Posterior cingulate gyrus (tissue), 11 donors: ENCODE measurements at regions not wholly inside any gene's neighbourhood (a gene's known extent, or its start where the extent isn't known, plus 50 kb on each side); places are given as distances from the start of the nearest gene placed in this dataset.

Source experiments
- DNase-seq, 10 donors: peaks; one replicate each; pipeline versions ENCODE4 v3.0.0 to v3.0.0-alpha.2; 2020 to 2021; ENCODE audit warnings: mixed read lengths in 3 of 10
- intact Hi-C: fragments of 100-400 bp; cut with DNase I; formaldehyde crosslinking; loops from one replicate; pipeline ENCODE4 v1.15.1; 2023

DNA sequence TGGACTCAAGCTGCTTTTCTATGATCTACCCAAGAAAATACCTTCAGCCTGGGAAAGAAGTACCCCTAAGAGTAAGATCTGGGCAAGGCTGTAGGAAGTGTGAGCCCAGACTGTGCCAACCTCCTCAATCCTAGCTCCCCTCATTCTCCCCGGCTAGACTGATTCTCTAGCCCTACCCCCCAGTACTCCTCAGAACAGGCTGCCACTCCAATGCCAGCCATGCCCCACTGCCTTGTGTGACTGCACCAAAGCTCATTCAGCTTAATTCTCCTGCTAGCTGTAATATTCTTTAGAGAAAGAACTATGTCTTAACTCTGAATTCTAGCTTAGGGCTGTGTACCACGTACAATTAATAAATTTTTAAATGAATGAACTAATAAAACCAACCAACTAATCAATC, 92.6 kb upstream of the AKIP1 start:
- intact Hi-C loops, result no loop called here
- no peak for DNase-seq

DNA sequence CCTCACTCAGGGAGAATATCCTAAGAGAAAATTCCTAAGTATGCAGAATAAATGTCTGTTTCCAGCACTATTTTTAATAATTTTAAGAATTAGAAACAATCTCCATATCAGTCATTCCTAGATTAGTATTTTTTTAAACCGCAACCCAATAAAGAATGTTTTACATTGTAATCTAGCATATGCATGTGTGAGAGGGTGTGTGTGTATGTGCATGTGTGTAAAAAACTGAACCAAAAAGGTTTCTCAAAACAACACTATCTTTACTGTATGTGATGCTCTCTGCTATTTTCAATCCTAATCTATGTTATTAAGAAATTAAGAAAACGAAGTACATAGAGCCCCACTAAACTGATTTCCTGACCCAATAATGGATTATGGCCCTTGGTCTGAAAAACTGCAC, 90.6 kb upstream of the AKIP1 start:
- intact Hi-C loops, result no loop called here

DNA sequence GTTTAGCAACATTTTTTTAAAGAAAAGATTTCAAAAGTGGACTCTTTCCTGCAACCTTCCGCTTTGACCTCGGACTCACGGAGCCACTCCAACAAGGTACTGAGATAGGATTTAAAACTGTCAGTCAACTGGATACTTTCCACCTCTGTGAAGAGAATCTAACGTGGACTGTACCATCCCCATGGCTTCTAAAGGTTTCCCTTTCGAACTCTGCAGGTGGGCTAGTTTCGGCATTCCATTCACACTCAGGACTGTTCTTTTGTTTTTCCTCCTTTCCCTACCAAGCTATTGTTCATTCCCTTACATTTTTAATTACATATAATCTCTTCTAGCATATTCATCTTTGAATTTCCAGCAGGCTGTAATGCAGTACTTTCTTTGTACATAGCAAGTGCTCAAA, 88.5 kb upstream of the AKIP1 start:
- intact Hi-C loops, result no loop called here
- no peak for DNase-seq

More for the DNA sequence above, 90.6 kb upstream of the AKIP1 start:
- no peak for DNase-seq

DNA sequence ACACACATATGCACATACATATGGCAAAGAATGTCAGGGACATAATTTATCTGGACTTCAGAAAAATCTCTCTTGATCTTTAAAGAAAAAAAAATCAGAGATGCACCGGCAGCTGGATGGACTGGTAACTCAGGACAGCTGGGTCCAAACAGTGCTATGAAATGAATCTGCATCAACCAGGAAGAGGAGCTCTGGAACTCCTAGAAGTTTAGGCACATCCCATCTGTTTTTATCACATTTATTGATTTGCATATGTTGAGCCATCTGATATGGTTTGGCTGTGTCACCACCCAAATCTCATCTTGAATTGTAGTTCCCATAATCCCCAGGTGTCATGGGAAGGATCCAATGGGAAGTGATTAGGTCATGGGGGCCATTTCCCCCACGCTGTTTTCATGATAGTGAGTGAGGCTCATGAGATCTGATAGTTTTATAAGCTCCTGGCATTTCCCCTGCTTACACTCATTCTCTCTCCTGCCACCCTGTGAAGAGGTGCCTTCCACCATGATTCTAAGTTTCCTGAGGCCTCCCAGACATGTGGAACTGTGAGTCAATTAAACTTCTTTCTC, 87.7 kb upstream of the AKIP1 start:
- intact Hi-C loops, result no loop called here
- DNase-seq, result no peak

DNA sequence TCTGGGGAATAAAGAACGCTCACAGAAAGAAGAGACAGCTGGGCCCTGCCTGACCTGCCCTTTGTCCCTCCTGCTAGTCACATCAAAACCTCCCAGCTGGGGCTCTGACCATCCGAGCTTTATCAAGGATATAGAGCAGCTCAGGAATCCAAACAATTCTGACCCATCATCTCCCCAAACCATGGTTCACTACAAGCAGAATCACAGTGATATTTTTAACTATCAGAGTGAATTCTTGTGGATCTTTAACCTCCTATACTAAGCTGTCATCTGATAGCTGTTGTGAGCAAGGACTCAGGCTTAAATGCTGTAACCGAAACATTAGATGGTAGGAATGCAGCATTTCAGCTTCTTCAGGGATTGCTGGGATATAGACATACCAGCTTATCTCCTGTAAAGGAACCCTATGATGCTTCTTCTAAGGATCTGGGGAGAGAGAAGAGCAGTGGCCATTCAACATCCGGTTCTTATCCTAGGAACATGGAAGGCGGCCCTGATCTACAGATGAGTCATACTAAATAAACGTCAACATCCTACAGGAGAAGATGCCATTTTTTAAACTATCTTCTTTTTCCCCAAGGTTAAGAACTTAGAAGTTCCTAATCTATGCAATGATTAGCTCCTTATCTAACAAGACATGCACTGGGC, 84.7 kb upstream of the AKIP1 start:
- intact Hi-C loops, result no loop called here
- DNase-seq, result no peak

DNA sequence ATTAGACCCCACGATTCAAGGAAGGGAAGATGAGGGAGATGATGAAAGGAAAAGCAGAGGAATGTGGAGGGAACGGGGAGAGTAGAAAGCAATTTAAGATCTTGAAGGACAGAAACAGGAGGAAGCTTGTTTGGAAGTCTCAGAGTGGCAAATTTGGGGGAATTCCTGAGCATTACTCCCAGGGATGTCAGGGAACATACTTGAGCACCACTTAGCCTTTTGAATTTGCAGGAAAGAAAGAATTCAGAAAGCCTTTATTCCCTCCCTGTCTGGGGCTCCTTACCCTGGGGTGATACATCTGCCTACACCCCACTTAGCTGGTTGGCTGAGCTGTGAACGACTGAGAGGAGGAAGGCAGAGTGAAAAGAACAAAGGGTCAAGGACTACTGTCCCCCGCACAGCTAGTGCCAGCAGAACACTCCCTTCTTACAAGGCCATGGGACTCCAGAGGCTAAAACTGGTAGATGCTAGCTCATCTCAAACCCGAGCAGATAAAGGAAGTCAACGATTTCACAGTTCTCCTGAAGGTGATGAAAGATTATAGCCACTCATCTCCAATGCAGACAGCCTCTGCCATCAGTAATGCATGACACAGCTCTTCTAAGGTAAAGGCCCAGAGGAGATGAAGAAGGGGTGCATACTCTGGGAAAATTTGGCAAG, 84.0 kb upstream of the AKIP1 start:
- DNase-seq, result peak in 1 of 10 donors; percentile 18
- intact Hi-C loops, result no loop called here

DNA sequence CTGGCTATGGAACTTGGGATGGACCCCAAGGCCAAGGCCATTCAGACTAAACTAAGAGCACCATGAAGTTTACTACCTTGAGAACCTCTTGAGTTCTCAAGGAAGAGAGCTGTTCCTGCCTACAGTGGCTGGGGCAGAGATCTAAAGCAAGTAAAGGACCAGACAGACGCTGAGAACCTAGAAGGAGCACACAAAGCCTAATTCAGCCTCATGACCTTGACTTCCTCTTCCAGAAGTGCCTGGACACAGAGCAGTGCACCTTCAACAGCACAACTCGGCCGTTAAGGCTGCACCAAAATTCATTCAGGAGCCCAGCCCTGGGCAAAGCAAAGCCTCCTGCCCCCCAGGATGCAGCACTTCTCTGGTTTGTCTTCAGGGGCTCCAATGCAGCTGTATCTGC, 82.9 kb upstream of the AKIP1 start:
- intact Hi-C loops, result no loop called here
- peak in 1 of 10 donors; percentile 38 for DNase-seq

DNA sequence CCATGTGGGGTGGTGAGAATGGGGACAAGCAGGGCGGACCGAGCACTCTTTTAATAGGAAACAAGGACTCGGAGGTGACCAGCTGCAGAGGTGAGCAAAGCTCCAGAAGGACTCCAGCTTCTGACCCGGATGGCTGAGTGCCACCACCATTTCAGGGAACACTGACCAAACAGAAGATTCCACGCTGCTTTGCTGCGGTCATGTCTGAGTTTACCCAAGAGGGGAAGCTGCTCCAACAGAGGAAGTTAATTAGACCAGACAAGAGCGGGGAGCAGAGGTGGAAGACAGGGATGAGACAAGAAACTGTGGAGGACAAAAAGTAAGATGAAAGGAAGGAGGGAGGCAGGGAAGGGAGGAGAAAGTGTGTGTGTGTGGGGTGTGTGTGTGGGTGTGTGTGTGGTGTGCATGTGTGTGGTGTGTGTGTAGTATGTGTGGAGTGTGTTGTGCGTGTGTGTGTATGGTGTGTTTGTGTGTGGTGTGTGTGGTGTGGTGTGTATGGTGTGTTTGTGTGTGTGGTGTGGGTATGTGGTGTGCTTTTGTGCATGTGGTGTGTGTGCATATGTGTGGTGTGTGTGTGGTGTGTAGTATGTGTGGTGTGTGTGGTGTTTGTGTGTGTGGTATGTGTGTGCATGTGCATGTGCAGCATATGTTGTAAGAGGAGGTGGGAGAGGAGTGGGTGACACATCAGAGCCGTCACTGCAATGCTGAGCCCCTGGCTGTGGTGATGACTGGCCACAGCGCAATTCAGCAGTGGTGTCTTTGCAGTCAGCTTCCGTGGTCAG, 82.2 kb upstream of the AKIP1 start:
- intact Hi-C loops, result no loop called here
- peak in 1 of 10 donors; percentile 80 for DNase-seq

DNA sequence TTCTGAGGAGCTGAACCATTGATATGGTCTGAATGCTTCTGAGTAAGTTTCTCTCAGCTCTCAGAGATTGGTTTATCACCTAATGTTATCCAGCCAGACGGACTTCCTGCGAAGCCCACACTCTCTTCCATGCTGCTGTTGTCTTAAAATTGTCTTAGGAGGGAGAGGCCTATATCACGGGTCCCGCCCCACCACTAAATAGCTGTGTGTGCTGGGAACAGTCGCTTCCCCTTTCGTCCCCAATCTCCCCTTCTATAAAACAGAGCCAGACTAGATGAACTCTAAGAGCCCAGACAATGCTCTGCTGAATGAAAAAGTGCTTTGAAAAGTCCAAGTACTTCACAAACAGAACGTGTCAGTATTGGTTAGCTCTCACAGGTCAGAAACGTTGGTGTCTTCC, 81.4 kb upstream of the AKIP1 start:
- intact Hi-C loops, result no loop called here
- DNase-seq, result peak in 1 of 10 donors; percentile 61

DNA sequence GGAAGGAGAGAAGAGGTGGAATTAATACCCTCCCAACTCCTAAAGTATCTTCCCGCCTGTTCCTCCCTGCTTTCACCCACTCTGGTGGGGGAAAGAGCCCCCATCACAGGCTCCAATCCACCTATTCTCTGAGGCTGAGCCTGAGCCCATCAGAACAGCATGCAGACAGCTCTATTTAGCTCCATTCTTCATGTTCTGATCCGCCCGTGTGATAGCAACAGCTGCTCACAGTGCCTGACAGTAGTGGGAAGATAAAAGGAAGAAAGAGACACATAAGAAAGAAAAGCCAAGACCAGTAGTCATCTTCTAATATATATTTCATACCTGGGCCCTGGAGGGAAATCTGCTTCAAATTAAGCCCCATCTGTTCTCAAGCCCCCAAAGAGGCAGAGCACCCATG, 80.3 kb upstream of the AKIP1 start:
- intact Hi-C loops, result no loop called here

DNA sequence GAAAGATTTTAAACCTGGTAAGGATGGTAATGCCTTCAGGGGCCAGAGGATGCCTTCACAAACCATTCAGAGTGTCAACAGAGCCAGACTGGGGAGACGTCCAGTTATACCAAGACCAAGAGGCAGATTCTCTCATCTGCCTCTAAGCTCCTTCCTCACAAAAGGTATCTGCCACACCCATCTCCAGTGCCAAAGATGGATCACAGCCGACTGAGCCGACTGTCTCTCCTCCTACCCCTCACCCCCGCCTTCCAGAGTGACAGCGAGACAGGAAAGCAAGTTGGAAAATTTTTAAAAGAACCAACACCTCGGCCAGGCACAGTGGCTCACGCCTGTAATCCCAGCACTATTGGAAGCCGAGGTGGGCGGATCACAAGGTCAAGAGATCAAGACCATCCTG, 79.1 kb upstream of the AKIP1 start:
- DNase-seq, result peak in 1 of 10 donors; percentile 42
- intact Hi-C loops, result no loop called here

More for the DNA sequence above, 80.3 kb upstream of the AKIP1 start:
- peak in 1 of 10 donors; percentile 52 for DNase-seq

DNA sequence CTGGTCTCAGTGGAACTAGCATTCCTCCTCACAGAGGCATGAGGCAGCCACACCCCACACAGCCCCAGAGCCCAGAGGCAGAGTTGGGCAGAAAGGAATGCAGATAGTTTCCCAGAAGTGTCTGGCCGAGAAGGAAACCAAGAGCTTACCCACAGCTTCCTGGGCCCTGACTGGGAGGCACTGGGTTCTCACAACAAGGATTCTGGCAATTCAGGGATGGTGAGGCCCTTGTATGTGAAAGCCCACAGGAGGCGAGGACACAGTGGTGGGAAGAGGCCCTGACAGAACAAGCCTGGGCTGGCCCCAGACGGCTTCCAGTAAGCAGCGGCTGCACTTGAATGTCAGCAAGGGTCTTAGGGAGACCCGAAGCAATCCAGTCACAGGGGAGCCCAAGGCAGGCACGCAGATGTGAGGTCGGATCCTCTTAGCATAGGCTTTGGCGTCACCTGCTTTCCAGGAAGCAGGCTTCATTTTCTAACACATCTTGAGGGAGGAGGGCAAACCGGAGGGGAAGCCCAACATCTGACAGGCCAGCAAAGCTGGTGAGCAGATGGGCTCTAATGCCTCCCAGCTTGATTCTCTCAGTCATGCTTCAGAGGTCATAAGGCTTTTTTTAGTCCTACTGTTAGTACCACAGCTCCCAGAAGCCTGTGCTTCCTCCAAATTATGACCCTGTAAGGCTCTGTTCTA, 78.3 kb upstream of the AKIP1 start:
- peak in 1 of 10 donors; percentile 47 for DNase-seq
- intact Hi-C loops, result no loop called here

DNA sequence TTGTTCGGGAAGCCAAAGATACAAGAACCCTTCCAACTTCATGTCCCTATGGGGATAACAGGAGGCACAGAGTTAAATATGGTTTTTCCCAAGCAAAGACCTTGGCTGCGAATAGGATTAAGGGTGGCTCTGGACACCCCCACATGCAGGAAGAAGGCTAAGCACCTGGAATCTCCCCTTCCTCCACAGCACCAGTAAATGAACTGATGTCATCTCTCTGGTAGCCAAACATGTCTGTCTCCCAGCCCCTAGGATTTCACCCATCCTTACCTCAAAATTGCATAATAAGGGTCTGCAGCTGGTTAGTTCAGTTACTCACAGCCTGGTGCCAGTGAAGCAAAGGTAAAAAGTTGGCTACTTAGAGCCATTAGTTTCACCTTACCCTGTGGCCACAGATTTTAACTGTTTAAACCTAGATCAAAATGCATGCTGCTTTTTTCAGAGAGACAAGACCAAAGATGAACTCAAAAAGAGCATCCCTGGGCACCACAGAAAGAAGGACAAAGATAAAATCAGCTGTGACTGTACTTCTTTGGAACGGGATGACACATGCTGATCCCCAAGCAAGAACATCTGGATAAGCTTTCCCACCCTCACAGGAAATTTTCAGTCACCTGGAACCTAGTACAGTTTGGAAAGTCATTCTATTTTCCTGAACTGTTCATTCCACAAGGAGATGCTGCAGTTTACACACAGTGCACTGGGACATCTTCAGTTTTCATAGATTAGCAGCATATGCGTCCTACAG, 77.2 kb upstream of the AKIP1 start:
- intact Hi-C loops, result no loop called here
- DNase-seq, result no peak

DNA sequence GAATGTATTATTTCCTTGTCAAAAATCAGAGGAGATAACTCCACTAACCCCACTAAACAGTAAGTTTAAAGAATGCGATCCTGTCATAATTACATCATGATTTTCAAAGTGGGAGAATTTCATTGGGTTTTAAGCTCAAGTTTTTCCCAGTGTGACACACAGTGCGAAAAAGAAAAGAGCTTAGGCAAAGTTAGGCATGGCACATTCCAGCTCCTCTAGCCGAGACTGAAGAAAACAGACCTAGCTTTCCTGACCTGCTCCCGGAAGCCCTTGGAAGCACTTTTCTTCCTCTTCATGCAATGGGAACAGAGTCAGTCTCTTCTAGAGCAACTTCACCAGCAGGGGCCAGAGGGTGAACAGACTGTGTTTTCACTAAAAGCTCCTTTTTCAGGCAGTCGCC, 76.6 kb upstream of the AKIP1 start:
- intact Hi-C loops, result no loop called here
- no peak for DNase-seq

DNA sequence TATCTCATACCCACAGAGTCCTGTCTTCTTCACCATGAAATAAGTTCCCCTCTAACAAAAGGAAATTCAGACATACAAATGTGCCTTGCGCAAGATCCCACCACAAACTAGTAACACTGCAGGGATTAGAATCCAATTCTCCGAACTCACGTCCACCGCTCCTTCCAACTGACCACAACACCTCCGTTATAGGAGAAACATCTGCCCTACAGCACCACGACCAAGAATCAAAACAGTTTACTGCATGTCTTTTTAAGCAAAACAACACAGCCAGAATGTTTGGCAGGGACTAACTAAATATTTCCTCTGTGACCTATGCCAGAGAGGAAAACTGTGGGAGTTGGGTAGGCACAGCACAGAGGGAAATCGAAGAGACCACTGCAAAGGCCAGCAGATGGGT, 72.7 kb upstream of the AKIP1 start:
- intact Hi-C loops, result no loop called here

DNA sequence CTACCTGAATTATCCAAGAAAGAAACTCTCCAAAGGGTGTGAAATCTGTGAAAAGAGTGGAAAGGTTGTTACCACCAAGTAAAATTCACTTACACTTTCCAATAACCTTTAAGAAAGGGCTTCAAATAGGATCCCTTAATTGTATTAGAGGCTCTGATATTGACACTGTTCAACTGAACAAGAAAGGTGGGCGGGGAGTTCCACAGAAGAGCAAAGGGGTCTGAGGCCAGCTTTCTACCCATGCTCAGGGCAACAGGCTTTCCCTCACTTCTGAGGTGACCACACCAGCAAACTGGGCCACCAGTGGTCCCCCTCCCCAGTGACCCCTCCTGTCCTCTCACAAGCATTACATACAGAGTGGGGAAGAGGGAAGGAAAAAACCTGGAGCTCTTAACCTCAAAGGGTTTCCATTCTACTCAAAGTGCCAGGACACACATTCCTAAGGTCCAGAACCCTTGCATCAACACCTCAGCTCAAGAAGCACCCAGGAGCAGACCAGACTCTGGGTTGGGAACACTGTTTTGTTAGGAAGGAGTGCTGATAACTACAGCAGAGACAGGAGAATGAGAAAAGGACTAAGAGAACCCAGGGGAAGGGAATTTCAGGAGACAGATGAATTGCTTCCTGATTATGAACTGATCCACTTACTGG, 71.6 kb upstream of the AKIP1 start:
- intact Hi-C loops, result no loop called here
- DNase-seq, result no peak

More for the DNA sequence above, 72.7 kb upstream of the AKIP1 start:
- no peak for DNase-seq

DNA sequence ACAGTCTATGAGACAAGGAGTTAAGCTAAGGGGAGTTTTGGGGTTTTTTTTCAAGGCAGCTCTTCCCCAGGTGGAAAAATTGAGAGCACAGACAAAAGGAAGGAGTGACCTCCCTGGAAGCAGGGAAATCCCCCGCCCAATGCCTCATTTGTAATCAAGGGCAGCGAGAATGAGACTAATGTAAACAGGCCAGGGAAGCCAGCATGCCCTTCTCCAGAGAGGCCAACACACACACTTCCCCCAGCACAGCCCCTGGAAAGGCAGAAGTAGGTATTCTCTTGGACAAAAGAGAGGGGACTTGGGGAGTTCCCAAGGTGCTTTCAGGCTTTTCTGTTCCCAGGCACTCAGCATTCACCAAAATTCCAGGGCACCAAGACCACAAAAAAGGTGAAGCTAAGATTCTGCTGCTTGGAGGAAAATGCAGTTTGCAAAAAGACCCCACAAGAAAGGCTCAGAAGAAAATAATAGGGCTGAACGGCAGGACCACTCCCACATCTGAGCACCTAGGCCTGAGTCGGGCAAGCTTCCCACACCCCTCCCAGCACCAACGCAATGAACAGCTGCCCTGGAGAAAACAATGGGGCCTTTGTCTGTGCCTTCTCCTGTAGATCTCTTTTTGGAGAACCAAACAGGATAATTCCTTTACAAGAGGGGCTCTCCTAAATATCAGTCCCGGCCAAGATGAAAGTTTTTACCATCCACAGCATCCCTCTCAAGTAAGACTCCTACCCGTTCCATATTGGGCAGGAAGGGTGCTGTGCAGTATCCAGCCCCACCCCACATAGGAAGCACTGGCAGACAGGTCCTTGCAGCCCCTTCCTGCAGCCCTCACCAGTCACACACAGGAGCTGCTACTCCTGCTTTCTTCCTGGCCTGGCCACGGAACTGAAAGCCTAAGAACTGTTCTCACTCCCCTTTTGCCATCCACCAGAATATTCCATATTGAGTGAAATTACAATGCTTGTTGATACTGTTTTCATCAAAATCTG, 70.7 kb upstream of the AKIP1 start:
- peak in 4 of 10 donors; percentile 29 to 90 (median 59) for DNase-seq
- intact Hi-C loops, result no loop called here

DNA sequence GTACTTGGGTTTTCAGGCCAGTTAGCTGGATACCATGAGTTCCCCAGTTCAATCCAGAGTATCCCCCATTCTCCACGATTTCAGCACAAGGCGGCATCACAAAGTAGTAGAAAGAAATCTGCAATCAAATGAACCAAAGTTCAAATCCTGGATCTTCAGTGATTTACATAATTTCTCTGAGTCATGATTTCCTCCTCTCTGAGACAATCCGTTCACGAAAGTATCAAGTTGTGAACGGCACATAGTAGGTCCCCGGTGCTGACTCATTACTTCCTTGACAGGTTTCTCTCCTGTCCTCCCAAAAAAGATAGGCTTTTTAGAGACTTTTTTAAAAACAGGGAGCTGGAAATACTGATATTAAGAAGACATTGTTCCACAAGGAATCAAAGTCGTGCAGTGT, 69.1 kb upstream of the AKIP1 start:
- intact Hi-C loops, result no loop called here
- no peak for DNase-seq
